Suprapubic skin (tissue), 4 donors: ENCODE measurements at regions not wholly inside any gene's neighbourhood (a gene's known extent, or its start where the extent isn't known, plus 50 kb on each side); places are given as distances from the start of the nearest gene placed in this dataset.

Experiments
- DNase-seq, 2 donors: peaks; one replicate each; pipeline ENCODE4 v3.0.0-alpha.2; 2019; ENCODE audit warnings: low spot score in 2 of 2
- H3K27ac ChIP-seq: fragments of 200-600 bp; sonication (generic); one replicate; pipeline ENCODE4 v1.5.1; 2019
- H3K27me3 ChIP-seq: fragments of 200-600 bp; sonication (generic); one replicate; pipeline ENCODE4 v1.5.1; 2019
- H3K36me3 ChIP-seq: fragments of 200-600 bp; sonication (generic); one replicate; pipeline ENCODE4 v1.5.1; 2019
- H3K4me1 ChIP-seq: fragments of 200-600 bp; sonication (generic); one replicate; pipeline ENCODE4 v1.5.1; 2019
- H3K4me3 ChIP-seq: fragments of 200-600 bp; sonication (generic); one replicate; pipeline ENCODE4 v1.5.1; 2019; ENCODE audit warnings: mild to moderate bottlenecking
- H3K9me3 ChIP-seq: fragments of 200-600 bp; sonication (generic); one replicate; pipeline ENCODE4 v1.5.1; 2019
- CTCF ChIP-seq, 2 donors: fragments of 200-600 bp in 1 of 2; fragments of 450-650 bp in 1 of 2; sonication (generic) in 1 of 2; IDR thresholded peaks; one replicate each; pipeline ENCODE4 v1.5.1; 2016 to 2019; ENCODE audit warnings: antibody characterized with exemption in 2 of 2, mild to moderate bottlenecking in 1 of 2, moderate library complexity in 1 of 2
- EP300 ChIP-seq: sonication (generic); formaldehyde crosslinking; IDR thresholded peaks from one replicate; pipeline ENCODE4 v1.6.1; 2017; ENCODE audit warnings: antibody characterized with exemption
- POLR2A ChIP-seq, 2 donors: fragments of 450-650 bp; IDR thresholded peaks; one replicate each; pipeline ENCODE4 v1.6.1; 2017; ENCODE audit warnings: antibody characterized with exemption in 2 of 2, mild to moderate bottlenecking in 2 of 2, moderate library complexity in 2 of 2
- POLR2AphosphoS5 ChIP-seq, 3 donors: sonication (generic); formaldehyde crosslinking; IDR thresholded peaks; one replicate each; pipeline ENCODE4 v1.6.1; 2017; ENCODE audit warnings: antibody characterized with exemption in 3 of 3
- WGBS: methylation state at CpG from one replicate; pipeline ENCODE4 v1.1.5; 2018; 5-methylcytosine and 5-hydroxymethylcytosine counted together

GRCh38 chr2:7358865-7359447 lies 441.7 kb downstream of the RNF144A start:
- Histone ChIP-seq H3K36me3 (no peaks in the 10 kb centered on the region), H3K27me3 (no peaks in the 10 kb centered on the region), H3K27ac (no peak overlapping the region), H3K9me3 (no peaks in the 10 kb centered on the region), H3K4me3 (no peak overlapping the region), H3K4me1 (no peaks in the 10 kb centered on the region)
- 74% methylated on average over 8 of the region's 8 CpGs for WGBS
- DNase-seq = no peak
- TF ChIP-seq EP300 (no peak), CTCF (IDR thresholded peaks at IDR 0.05) (no peak), POLR2A (IDR thresholded peaks at IDR 0.05) (no peak)

- no peak overlapping the region for H3K4me3 ChIP-seq
- H3K4me1 ChIP-seq = no peaks in the 10 kb centered on the region
- WGBS = 60% methylated on average over 3 of the region's 3 CpGs
- no peak overlapping the region for H3K27ac ChIP-seq
- no peaks in the 10 kb centered on the region for H3K9me3 ChIP-seq
- TF ChIP-seq POLR2AphosphoS5 (IDR thresholded peaks at IDR 0.05) (no peak), CTCF (IDR thresholded peaks at IDR 0.05) (no peak), EP300 (no peak), POLR2A (IDR thresholded peaks at IDR 0.05) (no peak)
- no peak for DNase-seq
- no peaks in the 10 kb centered on the region for H3K27me3 ChIP-seq
- H3K36me3 ChIP-seq = no peaks in the 10 kb centered on the region
Observed at GRCh38 chr2:7363906-7364305, 446.7 kb downstream of the RNF144A start.

GRCh38 chr2:7368211-7368610 lies 451.0 kb downstream of the RNF144A start:
- no peak overlapping the region for H3K4me3 ChIP-seq
- no peak overlapping the region for H3K27ac ChIP-seq
- WGBS = 87% methylated on average over 1 of the region's 1 CpG
- TF ChIP-seq POLR2AphosphoS5 (IDR thresholded peaks at IDR 0.05) = no peak
- TF ChIP-seq EP300 = no peak
- no peak for TF ChIP-seq POLR2A (IDR thresholded peaks at IDR 0.05)
- TF ChIP-seq CTCF (IDR thresholded peaks at IDR 0.05) = no peak
- no peaks in the 10 kb centered on the region for H3K36me3 ChIP-seq
- peaks cover 4% of the 10 kb centered on the region for H3K27me3 ChIP-seq
- no peaks in the 10 kb centered on the region for H3K4me1 ChIP-seq
- DNase-seq = no peak
- no peaks in the 10 kb centered on the region for H3K9me3 ChIP-seq

GRCh38 chr2:7373156-7373555 lies 455.9 kb downstream of the RNF144A start:
- no peak for DNase-seq
- WGBS = 100% methylated on average over 1 of the region's 1 CpG
- Histone ChIP-seq H3K4me1 (peaks cover 6% of the 10 kb centered on the region), H3K27me3 (peaks cover 4% of the 10 kb centered on the region), H3K9me3 (no peaks in the 10 kb centered on the region), H3K27ac (no peak overlapping the region), H3K36me3 (no peaks in the 10 kb centered on the region), H3K4me3 (no peak overlapping the region)
- TF ChIP-seq POLR2A (IDR thresholded peaks at IDR 0.05) = no peak
- no peak for TF ChIP-seq POLR2AphosphoS5 (IDR thresholded peaks at IDR 0.05)
- no peak for TF ChIP-seq CTCF (IDR thresholded peaks at IDR 0.05)
- no peak for TF ChIP-seq EP300

GRCh38 chr2:7375901-7376300 lies 458.7 kb downstream of the RNF144A start:
- Histone ChIP-seq H3K4me3 (no peak overlapping the region), H3K27ac (no peak overlapping the region), H3K36me3 (no peaks in the 10 kb centered on the region), H3K9me3 (no peaks in the 10 kb centered on the region), H3K4me1 (peaks cover 9% of the 10 kb centered on the region), H3K27me3 (peaks cover 3% of the 10 kb centered on the region)
- no peak for DNase-seq
- TF ChIP-seq EP300 = no peak
- TF ChIP-seq POLR2A (IDR thresholded peaks at IDR 0.05) = no peak
- no peak for TF ChIP-seq POLR2AphosphoS5 (IDR thresholded peaks at IDR 0.05)
- TF ChIP-seq CTCF (IDR thresholded peaks at IDR 0.05) = no peak
